ENCODE measurements at regions not wholly inside any gene's neighbourhood (a gene's known extent, or its start where the extent isn't known, plus 50 kb on each side); places are given as distances from the start of the nearest gene placed in this dataset.
"Not testable (repeated sequence)": the region's sequence is repeated elsewhere in the genome, so short reads cannot be mapped to it uniquely, and the experiment has no call there.

- DNase-seq (ENCODE audit: low spot score): no peak
These were observed 205.3 kb downstream of the NAP1L3 start for GRCh38 chrX:93468075-93468474.

DNA sequence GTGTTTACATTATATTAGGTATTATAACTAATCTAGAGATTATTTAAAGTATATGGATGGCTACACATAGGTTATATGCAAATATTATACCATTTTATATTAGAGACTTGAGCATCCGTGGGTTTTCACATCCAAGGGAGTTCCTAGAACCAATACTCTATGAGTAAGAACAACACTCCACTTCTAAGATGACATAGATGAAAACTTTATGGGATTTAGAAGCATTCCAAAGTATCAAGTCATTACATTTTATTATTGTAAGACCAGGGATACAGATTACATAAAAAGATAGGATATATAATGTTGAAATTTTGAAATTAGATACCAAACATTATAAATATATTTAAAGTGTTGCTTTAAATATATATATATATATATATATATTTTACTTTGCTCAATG lies 207.0 kb downstream of the NAP1L3 start:
- no peak for DNase-seq (ENCODE audit: low spot score)

GRCh38 chrX:93461060-93461459 lies 212.3 kb downstream of the NAP1L3 start:
- no peak for DNase-seq (ENCODE audit: low spot score)

GRCh38 chrX:93454509-93454908 lies 218.9 kb downstream of the NAP1L3 start:
- DNase-seq (ENCODE audit: low spot score): no peak

GRCh38 chrX:93434721-93435120 lies 238.7 kb downstream of the NAP1L3 start:
- not testable (repeated sequence) for DNase-seq (ENCODE audit: low spot score)

DNA sequence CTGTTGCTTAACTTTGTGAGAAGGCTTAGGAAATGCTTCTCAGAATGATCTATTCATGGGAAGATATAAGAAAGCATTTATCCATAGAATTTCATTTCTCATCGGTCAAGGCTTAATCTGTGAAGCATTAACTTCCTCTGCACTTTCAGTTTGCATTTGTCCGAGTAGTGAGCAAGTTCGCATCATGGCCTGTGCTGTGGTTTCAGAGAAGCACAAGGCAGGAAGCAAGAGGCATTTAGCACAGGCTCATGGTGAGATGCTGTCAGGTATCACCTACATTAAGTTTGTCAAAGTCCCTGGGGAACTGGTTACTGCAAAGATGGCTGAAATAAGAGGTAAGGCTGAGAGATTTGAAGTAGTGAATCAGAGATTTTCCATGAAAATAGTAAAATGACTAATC lies 244.9 kb downstream of the NAP1L3 start:
- DNase-seq (ENCODE audit: low spot score): no peak

DNA sequence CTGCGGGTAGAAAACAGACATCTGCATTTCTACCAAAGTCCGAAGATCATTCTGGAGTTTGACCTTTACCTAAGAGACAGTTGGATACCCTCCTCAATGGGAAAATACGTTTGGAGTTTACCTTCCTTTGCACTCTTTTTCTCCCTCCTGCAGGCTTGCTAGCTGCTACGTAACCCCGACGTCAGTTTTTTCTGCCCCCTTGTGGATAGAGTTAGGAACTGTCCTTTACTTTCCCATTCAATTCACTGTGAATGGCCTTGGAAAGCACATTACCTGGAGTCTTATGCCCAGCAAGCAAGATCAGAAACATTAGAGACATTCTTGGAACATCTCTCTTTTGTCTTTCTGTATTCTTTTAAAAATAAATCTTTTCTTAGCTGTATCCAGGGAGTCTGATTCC lies 250.7 kb downstream of the NAP1L3 start:
- peak; percentile 24 for DNase-seq (ENCODE audit: low spot score)

- no peak for DNase-seq (ENCODE audit: low spot score)
These were observed 252.8 kb downstream of the NAP1L3 start for GRCh38 chrX:93420525-93421082.

- no peak for DNase-seq (ENCODE audit: low spot score)
These were observed 253.3 kb downstream of the NAP1L3 start for GRCh38 chrX:93420090-93420489.

DNA sequence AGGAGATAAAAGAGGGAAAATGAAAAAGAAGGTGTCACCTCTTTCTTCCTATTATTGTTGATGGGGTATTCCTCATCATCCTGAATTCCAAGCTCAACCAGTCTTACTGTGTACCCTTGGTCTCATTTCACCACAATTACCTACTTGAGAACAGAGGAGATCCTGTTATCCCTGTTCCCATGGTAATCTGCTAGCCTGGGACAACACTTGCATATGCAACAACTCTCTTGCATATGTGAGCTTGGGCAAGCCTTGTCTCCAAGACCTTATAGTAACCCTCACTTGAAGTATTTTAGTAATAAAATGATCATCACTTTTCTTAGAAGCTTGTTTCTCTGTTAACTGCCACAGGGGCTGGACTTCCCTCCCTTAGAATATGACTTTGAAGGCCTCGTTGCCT lies 253.7 kb downstream of the NAP1L3 start:
- DNase-seq (ENCODE audit: low spot score): no peak

DNA sequence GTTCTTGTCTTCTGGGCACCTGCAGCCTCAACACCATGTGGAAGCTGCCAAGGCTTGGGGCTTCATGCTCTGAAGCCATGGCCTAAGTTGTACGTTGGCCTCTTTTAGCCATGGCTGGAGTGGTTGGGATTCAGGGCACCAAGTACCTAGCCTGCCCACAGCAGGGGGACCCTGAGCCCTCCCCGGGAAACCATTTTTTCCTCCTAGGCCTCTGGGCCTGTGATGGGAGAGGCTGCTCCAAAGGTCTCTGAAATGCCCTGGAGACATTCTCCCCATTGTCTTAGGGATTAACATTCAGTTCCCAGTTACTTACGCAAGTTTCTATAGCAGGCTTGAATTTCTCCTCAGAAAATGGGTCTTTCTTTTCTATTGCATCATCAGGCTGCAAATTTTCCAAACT lies 269.3 kb downstream of the NAP1L3 start:
- DNase-seq (ENCODE audit: low spot score): no peak

DNA sequence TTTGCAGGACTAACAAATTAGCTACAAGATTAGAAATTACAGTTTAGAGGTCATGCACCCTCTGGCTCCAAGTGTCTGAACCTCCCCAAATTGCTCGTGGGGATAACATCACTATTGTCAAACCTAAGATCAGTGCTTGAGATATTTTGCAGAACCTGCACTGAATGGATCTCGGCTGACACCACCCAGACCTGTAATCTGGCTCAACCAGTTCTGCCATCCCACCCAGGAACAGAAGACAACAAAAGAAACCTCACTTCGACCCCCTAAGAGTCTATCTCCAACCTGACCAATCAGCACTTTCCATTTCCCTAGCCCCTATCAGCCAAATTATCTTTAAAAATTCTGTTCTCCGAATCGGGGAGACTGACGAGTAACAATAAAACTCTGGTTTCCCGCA lies 318.7 kb downstream of the NAP1L3 start:
- DNase-seq (ENCODE audit: low spot score): no peak

DNA sequence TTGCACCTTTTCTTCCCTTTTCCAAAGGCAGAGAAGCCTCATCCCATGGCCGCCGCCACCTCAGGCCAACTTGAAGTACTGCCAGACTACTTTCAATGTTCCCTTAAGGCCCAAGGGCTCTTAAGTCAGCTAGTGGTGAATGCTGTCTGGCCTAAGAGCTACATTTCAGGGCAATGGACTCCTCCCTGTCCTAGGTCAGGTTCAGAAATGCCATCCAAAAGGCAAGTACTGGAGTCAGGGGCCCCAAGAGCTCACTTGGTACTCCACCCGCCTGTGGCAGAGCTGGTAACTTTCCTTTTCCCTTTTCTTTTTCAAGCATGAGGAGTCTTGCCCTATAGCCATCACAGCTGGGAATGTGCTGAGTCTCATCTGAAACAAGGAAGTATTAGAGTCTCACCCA lies 327.1 kb downstream of the NAP1L3 start:
- no peak for DNase-seq (ENCODE audit: low spot score)

DNA sequence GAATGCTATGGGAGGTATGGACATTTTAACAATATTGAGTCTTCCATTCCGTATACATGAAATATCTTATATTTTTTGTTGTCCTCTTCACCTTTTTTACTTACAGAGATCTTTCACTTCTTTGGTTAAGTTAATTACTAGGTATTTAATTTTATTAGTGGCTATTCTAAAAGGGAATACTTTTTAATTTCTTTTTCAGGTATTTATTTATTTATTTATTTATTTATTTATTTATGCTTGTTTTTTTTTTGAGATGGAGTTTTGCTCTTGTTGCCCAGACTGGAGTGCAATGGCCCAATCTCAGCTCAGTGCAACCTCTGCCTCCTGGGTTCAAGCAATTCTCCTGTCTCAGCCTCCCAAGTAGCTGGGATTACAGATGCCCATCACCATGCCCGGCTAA lies 329.1 kb downstream of the NAP1L3 start:
- not testable (repeated sequence) for DNase-seq (ENCODE audit: low spot score)

DNA sequence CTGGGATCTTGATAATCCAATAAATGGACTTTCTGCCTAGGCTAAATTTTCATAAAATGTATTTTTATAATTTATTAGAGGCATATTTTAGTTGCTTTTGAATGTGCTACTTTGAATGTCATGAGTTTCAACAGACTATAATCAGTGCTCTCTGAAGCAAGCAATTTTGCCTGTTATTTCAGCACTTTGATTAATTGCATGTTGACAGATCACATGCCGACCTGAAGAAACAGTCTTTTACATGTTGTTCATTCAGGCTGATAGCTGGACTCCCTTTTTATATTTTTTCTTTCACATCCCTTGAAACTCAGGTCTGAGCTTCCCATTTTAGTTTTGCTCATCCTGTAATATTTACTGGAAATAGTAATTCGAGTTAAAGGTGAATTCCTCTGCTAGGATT lies 341.0 kb downstream of the NAP1L3 start:
- DNase-seq (ENCODE audit: low spot score): no peak

- no peak for DNase-seq (ENCODE audit: low spot score)
These were observed 351.3 kb downstream of the NAP1L3 start for GRCh38 chrX:93322110-93322509.

DNA sequence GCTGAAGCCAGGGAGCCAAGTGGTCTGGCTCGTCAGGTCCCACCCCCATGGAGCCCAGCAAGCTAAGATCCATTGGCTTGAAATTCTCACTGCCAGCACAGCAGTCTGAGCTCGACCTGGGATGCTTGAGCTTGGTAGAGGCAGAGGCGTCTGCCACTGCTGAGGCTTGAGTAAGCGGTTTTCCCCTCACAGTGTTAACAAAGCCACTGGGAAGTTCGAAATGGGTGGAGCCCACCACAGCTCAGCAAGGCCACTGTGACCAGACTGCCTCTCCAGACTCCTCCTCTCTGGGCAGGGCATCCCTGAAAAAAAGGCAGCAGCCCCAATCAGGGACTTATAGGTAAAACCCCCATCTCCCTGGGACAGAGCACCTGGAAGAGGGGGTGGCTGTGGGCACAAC lies 353.8 kb downstream of the NAP1L3 start:
- DNase-seq (ENCODE audit: low spot score): no peak
